Mammary epithelial cell (primary cell): ENCODE measurements at regions not wholly inside any gene's neighbourhood (a gene's known extent, or its start where the extent isn't known, plus 50 kb on each side); places are given as distances from the start of the nearest gene placed in this dataset.

ENCODE experiments used
- CTCF ChIP-seq, 2 donors: IDR thresholded peaks in 1 of 2; conservative IDR thresholded peaks in 1 of 2; 2 replicates each; pipeline ENCODE4 v1.5.1; 2011 to 2012; ENCODE audit warnings: inconsistent platforms in 2 of 2, low read length in 2 of 2, mild to moderate bottlenecking in 2 of 2, control low read depth in 1 of 2, low read depth in 1 of 2; ENCODE audit not compliant: insufficient read depth in 1 of 2; ENCODE audit errors: extremely low read depth in 1 of 2
- EZH2 ChIP-seq: IDR thresholded peaks from 2 replicates; pipeline ENCODE4 v1.6.1; 2012; ENCODE audit warnings: low read length, inconsistent platforms, borderline replicate concordance

- TF ChIP-seq CTCF (conservative IDR thresholded peaks at IDR 0.05 in 1 of 2, IDR thresholded peaks at IDR 0.05 in 1 of 2; ENCODE audit: extremely low read depth in 1 of 2, insufficient read depth in 1 of 2, low read depth in 1 of 2, low read length in 2 of 2) (no peak), EZH2 (no peak)
These were observed 417.3 kb downstream of the OTOL1 start for GRCh38 chr3:161913786-161914389.
